ENCODE measurements at regions not wholly inside any gene's neighbourhood (a gene's known extent, or its start where the extent isn't known, plus 50 kb on each side); places are given as distances from the start of the nearest gene placed in this dataset.

GRCh38 chr9:3760031-3760430 lies 234.2 kb upstream of the RFX3 start (continued):
- TF ChIP-seq ZNF462 (CRISPR knock-in tag; IDR thresholded peaks at IDR 0.05), result no peak
- TF ChIP-seq REST (IDR thresholded peaks at IDR 0.05; ENCODE audit: unreplicated experiment), result no peak
- no peak for TF ChIP-seq EZH2phosphoT487 (IDR thresholded peaks at IDR 0.05; ENCODE audit: unreplicated experiment)

- no peaks in the 10 kb centered on the region for H3K79me2 ChIP-seq (replicated peaks; ENCODE audit: insufficient read depth)
- no peaks in the 10 kb centered on the region for H3K27me3 ChIP-seq (ENCODE audit: insufficient read depth)
- H3F3A ChIP-seq (replicated peaks; ENCODE audit: low read depth), result no peaks in the 10 kb centered on the region
- H3K36me3 ChIP-seq (ENCODE audit: insufficient read depth), result no peaks in the 10 kb centered on the region
- no peak overlapping the region for H3K4me3 ChIP-seq
- H2AFZ ChIP-seq, result peak overlapping the region; percentile 30; the same call in 1 of the 2 replicates
- no peaks in the 10 kb centered on the region; the same call in 1 of the 2 replicates for H3K9me2 ChIP-seq (ENCODE audit: insufficient read depth)
- peaks cover 2% of the 10 kb centered on the region for H3K27me3 Mint-ChIP-seq (ENCODE audit: insufficient read depth, low read depth, poor library complexity)
- H3K27ac ChIP-seq (ENCODE audit: low read depth), result no peak overlapping the region
- H3K4me2 ChIP-seq, result no peak overlapping the region
- H3K9me3 Mint-ChIP-seq, result peaks cover 3% of the 10 kb centered on the region; the same call in 2 of the 3 replicates
- no peaks in the 10 kb centered on the region for H4K20me1 ChIP-seq (replicated peaks; ENCODE audit: insufficient read depth)
- H3K4me1 Mint-ChIP-seq, result peaks cover 6% of the 10 kb centered on the region
- no peak for DNase-seq (ENCODE audit: low spot score)
- H3K36me3 Mint-ChIP-seq (ENCODE audit: low read depth), result no peaks in the 10 kb centered on the region
- no peak overlapping the region for H3K27ac Mint-ChIP-seq
- H3K4me1 ChIP-seq (ENCODE audit: insufficient read depth), result no peaks in the 10 kb centered on the region
- ATAC-seq, result no peak
- H3K4me3 Mint-ChIP-seq, result no peak overlapping the region
- TF ChIP-seq REST (IDR thresholded peaks at IDR 0.05; ENCODE audit: unreplicated experiment) (no peak), STAT1 (IDR thresholded peaks at IDR 0.05; ENCODE audit: unreplicated experiment) (no peak), CREB1 (CRISPR knock-in tag; IDR thresholded peaks at IDR 0.05; ENCODE audit: low read depth) (no peak), EZH2 (IDR thresholded peaks at IDR 0.05; ENCODE audit: low read depth, unreplicated experiment) (no peak), POLR2AphosphoS5 (IDR thresholded peaks at IDR 0.05; ENCODE audit: low read depth) (no peak), CTCF (conservative IDR thresholded peaks at IDR 0.05; ENCODE audit: low read depth in 2 of 2) (no peak)
Observed at GRCh38 chr9:3758816-3759576, 233.2 kb upstream of the RFX3 start.
